ENCODE measurements at regions not wholly inside any gene's neighbourhood (a gene's known extent, or its start where the extent isn't known, plus 50 kb on each side); places are given as distances from the start of the nearest gene placed in this dataset.
"Not testable (repeated sequence)": the region's sequence is repeated elsewhere in the genome, so short reads cannot be mapped to it uniquely, and the experiment has no call there.

GRCh38 chr4:67328393-67328792 is 216.9 kb downstream of the CENPC start:
- DNase-seq, result no peak

GRCh38 chr4:67328018-67328278 is 217.4 kb downstream of the CENPC start:
- DNase-seq, result no peak

GRCh38 chr4:67327245-67328017 is 217.9 kb downstream of the CENPC start:
- peak; percentile 17 for DNase-seq

- no peak for DNase-seq
These were observed 219.5 kb downstream of the CENPC start for GRCh38 chr4:67325791-67326190.

- no peak for DNase-seq
These were observed 224.7 kb downstream of the CENPC start for GRCh38 chr4:67320645-67321044.

GRCh38 chr4:67319607-67320006 is 225.7 kb downstream of the CENPC start:
- not testable (repeated sequence) for DNase-seq

- DNase-seq, result not testable (repeated sequence)
These were observed 244.7 kb downstream of the CENPC start for GRCh38 chr4:67300497-67301185.

GRCh38 chr4:67292636-67293035 is 252.7 kb downstream of the CENPC start:
- DNase-seq, result no peak

- no peak for DNase-seq
These were observed 253.3 kb downstream of the CENPC start for GRCh38 chr4:67292045-67292444.

- DNase-seq, result no peak
These were observed 253.7 kb downstream of the CENPC start for GRCh38 chr4:67291644-67292043.

- DNase-seq, result no peak
These were observed 256.3 kb downstream of the CENPC start for GRCh38 chr4:67288964-67289363.

GRCh38 chr4:67286724-67287123 is 258.6 kb downstream of the CENPC start:
- DNase-seq, result no peak

- DNase-seq, result no peak
These were observed 262.6 kb downstream of the CENPC start for GRCh38 chr4:67282749-67283148.

GRCh38 chr4:67275179-67275750 is 270.0 kb downstream of the CENPC start:
- no peak for DNase-seq

GRCh38 chr4:67274671-67275070 is 270.6 kb downstream of the CENPC start:
- not testable (repeated sequence) for DNase-seq

- DNase-seq, result no peak
These were observed 271.6 kb downstream of the CENPC start for GRCh38 chr4:67273666-67274065.

GRCh38 chr4:67261971-67262370 is 283.3 kb downstream of the CENPC start:
- no peak for DNase-seq

- DNase-seq, result no peak
These were observed 288.8 kb downstream of the CENPC start for GRCh38 chr4:67256388-67257043.

- no peak for DNase-seq
These were observed 295.0 kb downstream of the CENPC start for GRCh38 chr4:67250131-67250896.

GRCh38 chr4:67236788-67237187 is 308.5 kb downstream of the CENPC start:
- no peak for DNase-seq

GRCh38 chr4:67236318-67236717 is 309.0 kb downstream of the CENPC start:
- DNase-seq, result no peak

- DNase-seq, result no peak
These were observed 311.0 kb downstream of the CENPC start for GRCh38 chr4:67234296-67234695.

GRCh38 chr4:67229148-67229547 is 316.2 kb downstream of the CENPC start:
- DNase-seq, result no peak

All from right kidney (tissue), 1 donor.